ENCODE measurements at regions not wholly inside any gene's neighbourhood (a gene's known extent, or its start where the extent isn't known, plus 50 kb on each side); places are given as distances from the start of the nearest gene placed in this dataset.
A peak's percentile ranks its signal among the peaks of the same experiment; 100 is the strongest.

GRCh38 chr4:18291981-18292380 lies 270.4 kb upstream of the LCORL start:
- DNase-seq, result no peak

- DNase-seq, result no peak
Measured at GRCh38 chr4:18291256-18291655, 269.7 kb upstream of the LCORL start.

GRCh38 chr4:18285357-18285756 lies 263.8 kb upstream of the LCORL start:
- no peak for DNase-seq

- DNase-seq, result no peak
Measured at GRCh38 chr4:18278244-18278643, 256.7 kb upstream of the LCORL start.

GRCh38 chr4:18262832-18263231 lies 241.3 kb upstream of the LCORL start:
- DNase-seq, result no peak

GRCh38 chr4:18252052-18252451 lies 230.5 kb upstream of the LCORL start:
- no peak for DNase-seq

- no peak for DNase-seq
Measured at GRCh38 chr4:18250564-18250963, 229.0 kb upstream of the LCORL start.

GRCh38 chr4:18248611-18249010 lies 227.1 kb upstream of the LCORL start:
- DNase-seq, result no peak

GRCh38 chr4:18247189-18247588 lies 225.6 kb upstream of the LCORL start:
- no peak for DNase-seq

- no peak for DNase-seq
Measured at GRCh38 chr4:18242919-18243693, 221.6 kb upstream of the LCORL start.

GRCh38 chr4:18241727-18242126 lies 220.2 kb upstream of the LCORL start:
- no peak for DNase-seq

- no peak for DNase-seq
Measured at GRCh38 chr4:18234108-18234507, 212.6 kb upstream of the LCORL start.

GRCh38 chr4:18231726-18232125 lies 210.2 kb upstream of the LCORL start:
- DNase-seq, result no peak

- DNase-seq, result no peak
Measured at GRCh38 chr4:18227880-18228279, 206.3 kb upstream of the LCORL start.

GRCh38 chr4:18214411-18215055 lies 193.0 kb upstream of the LCORL start:
- DNase-seq, result no peak

- no peak for DNase-seq
Measured at GRCh38 chr4:18213576-18214198, 192.1 kb upstream of the LCORL start.

- DNase-seq, result no peak
Measured at GRCh38 chr4:18209448-18209847, 187.9 kb upstream of the LCORL start.

GRCh38 chr4:18203966-18204365 lies 182.4 kb upstream of the LCORL start:
- DNase-seq, result no peak

GRCh38 chr4:18202486-18202885 lies 180.9 kb upstream of the LCORL start:
- peak; percentile 84 for DNase-seq

GRCh38 chr4:18201885-18202284 lies 180.3 kb upstream of the LCORL start:
- DNase-seq, result no peak

GRCh38 chr4:18198653-18199052 lies 177.1 kb upstream of the LCORL start:
- DNase-seq, result no peak

- no peak for DNase-seq
Measured at GRCh38 chr4:18197467-18197866, 175.9 kb upstream of the LCORL start.

GRCh38 chr4:18194278-18194677 lies 172.7 kb upstream of the LCORL start:
- no peak for DNase-seq

- DNase-seq, result peak; percentile 69
Measured at GRCh38 chr4:18192901-18193300, 171.3 kb upstream of the LCORL start.
